Skeletal muscle satellite cell (primary cell): ENCODE measurements at regions not wholly inside any gene's neighbourhood (a gene's known extent, or its start where the extent isn't known, plus 50 kb on each side); places are given as distances from the start of the nearest gene placed in this dataset.

Source experiments
- H3K27me3 ChIP-seq: 2 replicates; pipeline ENCODE4 v1.7.0; 2013; ENCODE audit warnings: low read length; ENCODE audit not compliant: control insufficient read depth, insufficient read depth
- H3K36me3 ChIP-seq: 2 replicates; pipeline ENCODE4 v1.7.0; 2013; ENCODE audit warnings: mild to moderate bottlenecking, control low read depth, low read length; ENCODE audit not compliant: insufficient read depth
- H3K4me1 ChIP-seq: 2 replicates; pipeline ENCODE4 v1.7.0; 2013; ENCODE audit warnings: low read length; ENCODE audit not compliant: control insufficient read depth, insufficient read depth
- H3K4me2 ChIP-seq: 2 replicates; pipeline ENCODE4 v1.7.0; 2013; ENCODE audit warnings: mild to moderate bottlenecking, low read length
- H3K4me3 ChIP-seq: 2 replicates; pipeline ENCODE4 v1.7.0; 2013; ENCODE audit warnings: low read length
- H3K9ac ChIP-seq: 2 replicates; pipeline ENCODE4 v1.7.0; 2013; ENCODE audit warnings: mild to moderate bottlenecking, low read depth, low read length, moderate library complexity
- H3K9me3 ChIP-seq: replicated peaks from 2 replicates; pipeline ENCODE4 v1.7.0; 2013; ENCODE audit warnings: mild to moderate bottlenecking, control low read depth, low read length

- no peaks in the 10 kb centered on the region for H3K36me3 ChIP-seq
- no peak overlapping the region for H3K4me2 ChIP-seq
- peaks cover 23% of the 10 kb centered on the region for H3K4me1 ChIP-seq
- H3K9ac ChIP-seq = no peak overlapping the region
- no peaks in the 10 kb centered on the region for H3K27me3 ChIP-seq
- H3K9me3 ChIP-seq = no peaks in the 10 kb centered on the region
- H3K4me3 ChIP-seq = no peak overlapping the region
Measured at GRCh38 chr2:226511311-226511710, 288.3 kb downstream of the IRS1 start.

- H3K4me1 ChIP-seq = peaks cover 4% of the 10 kb centered on the region
- no peak overlapping the region for H3K4me3 ChIP-seq
Measured at GRCh38 chr2:226508683-226509082, 290.9 kb downstream of the IRS1 start.

GRCh38 chr2:226508005-226508404 lies 291.6 kb downstream of the IRS1 start:
- no peak overlapping the region for H3K4me2 ChIP-seq
- H3K4me3 ChIP-seq = no peak overlapping the region
- H3K4me1 ChIP-seq = peaks cover 4% of the 10 kb centered on the region
- H3K9me3 ChIP-seq = no peaks in the 10 kb centered on the region
- H3K27me3 ChIP-seq = no peaks in the 10 kb centered on the region
- H3K36me3 ChIP-seq = no peaks in the 10 kb centered on the region
- no peak overlapping the region for H3K9ac ChIP-seq

More at GRCh38 chr2:226508683-226509082, 290.9 kb downstream of the IRS1 start:
- no peaks in the 10 kb centered on the region for H3K36me3 ChIP-seq
- H3K4me2 ChIP-seq = no peak overlapping the region
- H3K9ac ChIP-seq = peak overlapping the region; percentile 0
- H3K9me3 ChIP-seq = no peaks in the 10 kb centered on the region
- no peaks in the 10 kb centered on the region for H3K27me3 ChIP-seq

GRCh38 chr2:226497146-226497909 lies 302.3 kb downstream of the IRS1 start:
- Histone ChIP-seq H3K27me3 (no peaks in the 10 kb centered on the region), H3K9ac (no peak overlapping the region), H3K4me3 (no peak overlapping the region), H3K4me1 (peaks cover 3% of the 10 kb centered on the region), H3K4me2 (no peak overlapping the region), H3K9me3 (no peaks in the 10 kb centered on the region), H3K36me3 (no peaks in the 10 kb centered on the region)

- H3K4me1 ChIP-seq = peaks cover 3% of the 10 kb centered on the region
- H3K9ac ChIP-seq = no peak overlapping the region
- no peaks in the 10 kb centered on the region for H3K27me3 ChIP-seq
- no peaks in the 10 kb centered on the region for H3K36me3 ChIP-seq
- H3K4me2 ChIP-seq = no peak overlapping the region
- H3K9me3 ChIP-seq = no peaks in the 10 kb centered on the region
- H3K4me3 ChIP-seq = no peak overlapping the region
Measured at GRCh38 chr2:226496273-226496550, 303.4 kb downstream of the IRS1 start.

GRCh38 chr2:226495466-226496272 lies 304.0 kb downstream of the IRS1 start:
- Histone ChIP-seq H3K27me3 (no peaks in the 10 kb centered on the region), H3K36me3 (no peaks in the 10 kb centered on the region), H3K4me3 (no peak overlapping the region), H3K9ac (no peak overlapping the region), H3K4me1 (peaks cover 3% of the 10 kb centered on the region), H3K9me3 (no peaks in the 10 kb centered on the region), H3K4me2 (no peak overlapping the region)

- Histone ChIP-seq H3K27me3 (no peaks in the 10 kb centered on the region), H3K4me1 (no peaks in the 10 kb centered on the region), H3K4me2 (no peak overlapping the region), H3K4me3 (no peak overlapping the region), H3K36me3 (no peaks in the 10 kb centered on the region), H3K9me3 (peaks cover 5% of the 10 kb centered on the region), H3K9ac (no peak overlapping the region)
Measured at GRCh38 chr2:226491112-226491511, 308.5 kb downstream of the IRS1 start.

GRCh38 chr2:226489775-226490541 lies 309.7 kb downstream of the IRS1 start:
- Histone ChIP-seq H3K9me3 (peaks cover 5% of the 10 kb centered on the region), H3K27me3 (no peaks in the 10 kb centered on the region), H3K4me1 (no peaks in the 10 kb centered on the region), H3K4me3 (no peak overlapping the region), H3K4me2 (no peak overlapping the region), H3K36me3 (no peaks in the 10 kb centered on the region), H3K9ac (no peak overlapping the region)

GRCh38 chr2:226488034-226488433 lies 311.6 kb downstream of the IRS1 start:
- Histone ChIP-seq H3K4me3 (no peak overlapping the region), H3K9me3 (peaks cover 5% of the 10 kb centered on the region), H3K27me3 (no peaks in the 10 kb centered on the region), H3K4me1 (peaks cover 12% of the 10 kb centered on the region), H3K4me2 (no peak overlapping the region), H3K9ac (no peak overlapping the region), H3K36me3 (no peaks in the 10 kb centered on the region)

- Histone ChIP-seq H3K4me2 (no peak overlapping the region), H3K27me3 (no peaks in the 10 kb centered on the region), H3K9ac (no peak overlapping the region), H3K4me1 (peaks cover 12% of the 10 kb centered on the region), H3K4me3 (no peak overlapping the region), H3K36me3 (no peaks in the 10 kb centered on the region), H3K9me3 (peaks cover 5% of the 10 kb centered on the region)
Measured at GRCh38 chr2:226487573-226487972, 312.0 kb downstream of the IRS1 start.

- H3K36me3 ChIP-seq = no peaks in the 10 kb centered on the region
- H3K27me3 ChIP-seq = no peaks in the 10 kb centered on the region
- peaks cover 14% of the 10 kb centered on the region for H3K4me1 ChIP-seq
- H3K9me3 ChIP-seq = no peaks in the 10 kb centered on the region
- peak overlapping the region; percentile 9 for H3K9ac ChIP-seq
- H3K4me3 ChIP-seq = no peak overlapping the region
- H3K4me2 ChIP-seq = peak overlapping the region; percentile 14
Measured at GRCh38 chr2:226483745-226484619, 315.6 kb downstream of the IRS1 start.
